ACC112 (cell line): ENCODE measurements at regions not wholly inside any gene's neighbourhood (a gene's known extent, or its start where the extent isn't known, plus 50 kb on each side); places are given as distances from the start of the nearest gene placed in this dataset.

Source experiments
- H2AFZ ChIP-seq: fragments of 200-600 bp; sonication (generic); one replicate; pipeline ENCODE4 v1.6.0; 2017; ENCODE audit warnings: antibody characterized with exemption, low read length; ENCODE audit not compliant: unreplicated experiment
- H3K27ac ChIP-seq: fragments of 200-600 bp; sonication (generic); 2 replicates; pipeline ENCODE4 v1.5.1; 2014; ENCODE audit warnings: low read depth, mild to moderate bottlenecking, antibody characterized with exemption, low read length, moderate library complexity
- H3K27me3 ChIP-seq: fragments of 200-600 bp; sonication (generic); 2 replicates; pipeline ENCODE4 v1.6.1; 2014; ENCODE audit warnings: mild to moderate bottlenecking, antibody characterized with exemption, low read length, moderate library complexity, mixed read lengths; ENCODE audit not compliant: insufficient read depth
- H3K36me3 ChIP-seq: fragments of 200-600 bp; sonication (generic); 2 replicates; pipeline ENCODE4 v1.6.1; 2016; ENCODE audit warnings: mild to moderate bottlenecking, antibody characterized with exemption, low read length, moderate library complexity, mixed read lengths; ENCODE audit not compliant: insufficient read depth
- H3K4me1 ChIP-seq: fragments of 200-600 bp; sonication (generic); one replicate; pipeline ENCODE4 v1.6.1; 2016; ENCODE audit warnings: low read length, mixed read lengths; ENCODE audit not compliant: insufficient read depth, unreplicated experiment, control insufficient read depth
- H3K4me3 ChIP-seq: fragments of 200-600 bp; sonication (generic); 2 replicates; pipeline ENCODE4 v1.5.1; 2014; ENCODE audit warnings: mild to moderate bottlenecking, low read depth, low read length
- H3K79me2 ChIP-seq: fragments of 200-600 bp; sonication (generic); one replicate; pipeline ENCODE4 v1.6.0; 2016; ENCODE audit warnings: low read length; ENCODE audit not compliant: control insufficient read depth, unreplicated experiment, insufficient read depth

DNA sequence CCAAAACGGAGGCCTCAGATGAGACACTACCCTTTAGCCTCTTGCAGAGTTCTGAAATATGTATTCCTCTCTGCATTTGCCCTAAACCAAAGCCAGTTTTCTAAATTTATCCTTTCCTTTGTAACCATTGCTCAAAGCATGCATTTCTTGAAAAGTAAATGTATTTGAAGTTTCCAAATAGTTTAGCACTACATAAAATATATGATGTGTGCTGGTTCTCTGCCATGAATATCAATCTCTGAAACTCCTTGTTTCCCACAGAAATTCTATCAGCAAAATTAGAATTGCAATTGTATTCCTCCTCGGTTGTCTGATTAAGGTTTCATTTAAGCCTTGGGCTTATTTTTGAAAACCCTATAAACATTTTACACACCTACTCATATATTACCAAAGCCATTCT is 137.1 kb upstream of the SYT6 start:
- no peak overlapping the region for H3K27ac ChIP-seq
- H3K79me2 ChIP-seq, result no peaks in the 10 kb centered on the region
- no peak overlapping the region for H3K4me3 ChIP-seq
- H3K4me1 ChIP-seq, result no peaks in the 10 kb centered on the region
- H2AFZ ChIP-seq, result no peak overlapping the region
- H3K27me3 ChIP-seq, result peaks cover 19% of the 10 kb centered on the region
- no peaks in the 10 kb centered on the region for H3K36me3 ChIP-seq

DNA sequence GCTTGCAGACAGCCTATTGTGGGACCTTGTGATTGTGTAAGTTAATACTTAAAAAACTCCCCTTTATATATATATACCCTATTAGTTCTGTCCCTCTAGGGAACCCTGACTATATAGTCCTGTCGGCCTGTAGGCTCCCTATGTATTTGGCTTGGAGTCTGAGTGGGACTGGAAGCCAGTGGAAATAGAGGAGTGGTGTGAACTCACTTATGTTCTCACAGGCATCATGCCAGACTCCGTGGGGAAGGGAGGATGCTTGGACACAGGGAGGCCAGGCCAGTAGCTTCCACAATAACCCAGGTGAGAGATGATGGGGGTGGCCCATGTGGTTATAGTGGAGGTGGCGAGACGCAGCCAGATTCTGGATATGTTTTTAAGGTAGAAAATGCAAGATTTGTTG is 136.7 kb upstream of the SYT6 start:
- Histone ChIP-seq H3K4me1 (no peaks in the 10 kb centered on the region), H3K36me3 (no peaks in the 10 kb centered on the region), H2AFZ (no peak overlapping the region), H3K27ac (no peak overlapping the region), H3K4me3 (no peak overlapping the region), H3K27me3 (peaks cover 17% of the 10 kb centered on the region), H3K79me2 (no peaks in the 10 kb centered on the region)

DNA sequence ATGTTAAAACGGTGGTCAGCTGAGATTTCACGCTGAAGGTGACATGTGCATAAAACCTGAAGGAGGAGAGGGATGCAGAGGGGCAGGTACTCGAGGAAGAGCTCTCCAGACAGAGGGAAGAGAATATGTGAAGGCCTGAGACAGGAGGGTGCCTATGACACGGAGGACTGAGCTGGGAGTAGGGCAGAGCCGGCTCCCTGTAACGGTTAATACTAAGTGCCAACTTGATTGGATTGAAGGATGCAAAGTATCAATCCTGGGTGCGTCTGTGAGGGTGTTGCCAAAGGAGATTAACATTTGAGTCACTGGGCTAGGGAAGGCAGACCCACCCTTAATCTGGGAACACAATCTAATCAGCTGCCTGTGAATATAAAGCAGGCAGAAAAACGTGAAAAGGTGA is 136.2 kb upstream of the SYT6 start:
- Histone ChIP-seq H3K4me1 (no peaks in the 10 kb centered on the region), H3K36me3 (no peaks in the 10 kb centered on the region), H3K27ac (no peak overlapping the region), H3K27me3 (peaks cover 17% of the 10 kb centered on the region), H3K4me3 (no peak overlapping the region), H3K79me2 (no peaks in the 10 kb centered on the region), H2AFZ (no peak overlapping the region)

DNA sequence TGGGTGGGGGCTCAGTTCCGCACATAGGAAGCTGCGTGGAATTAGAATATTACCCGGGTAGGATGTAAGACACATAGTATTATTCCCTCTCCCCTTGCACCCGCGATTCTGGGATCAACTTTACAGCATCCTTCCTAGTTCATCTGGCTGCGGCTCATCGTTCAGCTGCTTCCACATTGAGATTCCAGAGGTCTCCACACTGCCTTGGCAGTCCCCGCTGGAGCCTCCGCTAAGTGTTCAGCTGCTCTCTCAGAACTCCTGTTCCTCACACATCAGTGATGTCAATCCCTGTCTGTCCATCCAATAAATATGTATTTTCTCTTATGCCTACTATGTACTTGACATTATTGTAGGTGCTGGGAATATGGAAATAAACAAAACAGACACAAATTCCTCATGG is 135.6 kb upstream of the SYT6 start:
- Histone ChIP-seq H2AFZ (no peak overlapping the region), H3K4me1 (no peaks in the 10 kb centered on the region), H3K27me3 (peaks cover 23% of the 10 kb centered on the region), H3K27ac (no peak overlapping the region), H3K79me2 (no peaks in the 10 kb centered on the region), H3K4me3 (no peak overlapping the region), H3K36me3 (no peaks in the 10 kb centered on the region)

DNA sequence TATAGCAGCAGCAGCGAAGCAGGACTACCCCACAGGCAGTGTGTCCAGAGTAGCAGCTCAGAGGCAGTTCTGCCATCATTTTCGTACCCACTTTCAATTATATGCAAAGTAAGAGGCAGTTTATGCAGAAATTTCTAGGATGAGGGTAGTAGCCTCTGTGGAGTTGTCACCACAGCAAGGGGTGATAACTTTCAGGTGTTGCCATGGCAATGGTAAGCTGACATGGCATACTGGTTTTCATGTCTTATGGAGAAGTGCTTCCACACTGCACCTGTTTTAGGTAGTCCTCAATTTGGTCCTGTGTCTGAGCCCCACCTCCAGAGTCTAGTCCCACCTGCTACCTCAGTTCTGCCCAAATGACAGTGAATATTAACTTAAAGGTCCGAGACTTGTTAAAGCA is 133.3 kb upstream of the SYT6 start:
- no peak overlapping the region for H2AFZ ChIP-seq
- no peaks in the 10 kb centered on the region for H3K36me3 ChIP-seq
- H3K27ac ChIP-seq, result no peak overlapping the region
- H3K4me1 ChIP-seq, result no peaks in the 10 kb centered on the region
- H3K79me2 ChIP-seq, result no peaks in the 10 kb centered on the region
- no peak overlapping the region for H3K4me3 ChIP-seq
- H3K27me3 ChIP-seq, result peaks cover 33% of the 10 kb centered on the region

DNA sequence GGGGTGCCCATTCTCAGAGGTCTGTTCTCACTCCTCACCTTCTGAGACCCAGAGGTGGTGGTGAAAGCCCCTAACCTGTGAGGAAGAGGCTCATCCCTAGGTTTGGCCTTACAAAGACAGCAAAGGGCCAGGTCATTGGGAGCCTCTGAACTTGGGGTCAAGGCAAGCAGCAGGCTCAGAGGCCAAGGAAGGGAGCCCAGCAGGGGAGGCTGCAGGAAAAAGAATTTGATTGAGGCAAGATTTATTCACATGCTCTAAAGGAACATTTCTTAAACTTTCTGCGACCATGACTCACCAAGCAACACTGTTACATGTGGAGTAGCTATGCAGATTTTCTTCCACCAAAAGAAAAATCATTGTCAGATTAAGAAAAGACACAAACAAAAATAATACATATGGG is 132.5 kb upstream of the SYT6 start:
- Histone ChIP-seq H3K4me1 (no peaks in the 10 kb centered on the region), H3K79me2 (no peaks in the 10 kb centered on the region), H3K27ac (no peak overlapping the region), H3K27me3 (peaks cover 33% of the 10 kb centered on the region), H3K4me3 (no peak overlapping the region), H3K36me3 (no peaks in the 10 kb centered on the region), H2AFZ (no peak overlapping the region)

DNA sequence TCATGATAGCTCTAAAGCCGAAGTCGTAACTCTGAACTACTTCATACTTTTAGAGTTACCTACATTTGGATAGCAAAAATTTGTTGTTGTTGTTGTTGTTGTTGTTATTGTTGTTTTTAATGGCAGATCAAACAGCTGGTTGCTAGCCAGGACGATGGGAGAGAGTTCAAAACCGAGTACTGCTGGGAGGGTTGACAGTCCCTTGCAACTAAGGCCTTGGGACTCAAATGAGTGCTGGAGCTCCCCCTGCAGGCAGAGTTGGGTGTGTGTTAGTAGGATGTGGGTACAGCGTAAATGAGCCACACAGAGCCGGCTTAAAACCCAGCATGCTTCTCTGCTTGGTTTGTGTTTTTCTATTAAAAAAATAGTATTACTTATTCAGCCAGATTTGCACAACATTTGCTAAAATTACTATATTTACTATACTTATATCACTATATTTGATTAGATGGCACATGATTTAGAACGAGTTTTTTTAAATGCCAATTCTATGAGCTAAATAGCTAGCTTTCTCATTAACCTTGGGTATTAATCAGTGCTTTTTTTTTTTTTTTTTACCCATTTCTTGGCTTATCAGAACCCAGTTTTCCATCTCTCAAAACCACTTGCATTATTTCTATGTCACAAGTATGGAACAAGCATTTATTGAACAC is 129.2 kb upstream of the SYT6 start:
- H3K4me3 ChIP-seq, result no peak overlapping the region
- H3K36me3 ChIP-seq, result no peaks in the 10 kb centered on the region
- no peaks in the 10 kb centered on the region for H3K79me2 ChIP-seq
- H3K27ac ChIP-seq, result no peak overlapping the region
- H3K27me3 ChIP-seq, result peaks cover 36% of the 10 kb centered on the region
- H2AFZ ChIP-seq, result no peak overlapping the region
- H3K4me1 ChIP-seq, result no peaks in the 10 kb centered on the region

DNA sequence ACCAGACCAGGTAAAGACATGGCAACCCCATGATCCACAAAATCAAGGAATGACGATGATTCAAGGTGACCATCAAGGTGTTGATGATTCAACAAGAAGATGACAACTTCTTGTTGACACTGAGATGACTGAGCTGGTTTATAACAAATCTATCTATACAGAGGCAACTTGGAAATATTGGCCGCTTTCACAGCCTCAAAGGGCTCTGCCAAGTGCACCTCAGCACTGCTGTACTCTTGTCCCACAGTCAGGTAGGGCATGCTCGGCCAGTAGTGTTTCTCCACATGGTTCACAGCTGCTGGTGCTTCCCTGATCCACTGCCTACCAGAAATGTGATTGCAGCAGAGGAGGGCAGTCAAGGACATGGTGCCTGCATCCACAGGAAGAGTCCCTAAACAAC is 125.2 kb upstream of the SYT6 start:
- Histone ChIP-seq H3K79me2 (no peaks in the 10 kb centered on the region), H3K27ac (no peak overlapping the region), H3K4me1 (no peaks in the 10 kb centered on the region), H2AFZ (no peak overlapping the region), H3K4me3 (no peak overlapping the region), H3K36me3 (no peaks in the 10 kb centered on the region), H3K27me3 (peaks cover 54% of the 10 kb centered on the region)

DNA sequence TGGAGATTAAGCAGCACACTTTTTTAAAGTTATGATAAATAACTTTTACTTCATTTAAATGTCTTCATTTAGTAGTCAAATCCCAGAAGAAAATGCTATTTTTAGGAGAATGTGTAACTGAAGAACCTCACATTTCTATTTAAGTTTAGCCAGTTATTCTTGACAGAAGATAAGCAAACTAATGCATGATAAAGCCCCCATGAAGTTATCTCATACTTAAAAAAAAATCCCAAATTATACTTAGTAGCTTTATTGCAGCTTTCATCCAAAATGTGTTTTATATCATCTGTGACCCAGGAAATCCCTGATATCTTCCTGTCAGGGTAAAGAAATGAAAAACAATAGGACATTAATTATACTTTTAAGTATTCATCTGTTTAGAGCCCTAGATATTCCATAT is 124.8 kb upstream of the SYT6 start:
- Histone ChIP-seq H3K4me3 (no peak overlapping the region), H2AFZ (no peak overlapping the region), H3K27me3 (peaks cover 52% of the 10 kb centered on the region), H3K36me3 (no peaks in the 10 kb centered on the region), H3K79me2 (no peaks in the 10 kb centered on the region), H3K27ac (no peak overlapping the region), H3K4me1 (no peaks in the 10 kb centered on the region)

DNA sequence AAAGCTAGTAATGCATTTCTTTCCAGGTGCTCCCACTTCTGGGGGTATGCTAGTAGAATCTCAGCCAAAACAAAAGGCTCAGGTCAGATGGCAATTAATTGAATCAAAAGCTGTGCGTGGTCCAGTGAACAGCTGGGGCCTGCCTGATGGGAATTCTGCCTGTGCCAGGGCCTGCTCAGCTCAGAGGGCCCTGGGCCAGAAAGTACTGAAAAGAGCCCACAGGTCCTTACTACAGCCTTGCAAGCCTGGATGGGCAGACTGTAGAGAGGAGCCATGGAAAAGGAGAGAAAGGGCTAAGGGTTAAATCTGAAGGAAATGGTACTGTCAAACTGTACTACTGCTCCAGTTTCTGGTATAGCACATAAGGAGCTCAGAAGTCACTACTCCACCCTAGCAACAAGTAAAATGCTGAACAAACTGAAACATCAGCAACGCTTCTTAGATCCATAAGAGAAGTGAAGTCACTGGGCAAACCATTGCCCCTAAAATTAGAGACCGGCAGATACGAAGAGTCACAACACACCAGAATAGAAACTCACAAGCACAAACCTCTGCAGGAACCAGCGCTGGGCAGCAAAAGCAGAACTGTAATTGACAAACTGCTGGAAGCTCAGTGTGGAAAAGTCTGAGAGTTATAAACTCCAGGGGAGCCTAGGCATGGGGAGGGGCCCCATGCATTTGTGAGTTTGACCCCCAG is 121.1 kb upstream of the SYT6 start:
- Histone ChIP-seq H3K4me1 (no peaks in the 10 kb centered on the region), H3K4me3 (no peak overlapping the region), H3K27me3 (peaks cover 84% of the 10 kb centered on the region), H2AFZ (no peak overlapping the region), H3K27ac (no peak overlapping the region), H3K79me2 (no peaks in the 10 kb centered on the region), H3K36me3 (no peaks in the 10 kb centered on the region)

DNA sequence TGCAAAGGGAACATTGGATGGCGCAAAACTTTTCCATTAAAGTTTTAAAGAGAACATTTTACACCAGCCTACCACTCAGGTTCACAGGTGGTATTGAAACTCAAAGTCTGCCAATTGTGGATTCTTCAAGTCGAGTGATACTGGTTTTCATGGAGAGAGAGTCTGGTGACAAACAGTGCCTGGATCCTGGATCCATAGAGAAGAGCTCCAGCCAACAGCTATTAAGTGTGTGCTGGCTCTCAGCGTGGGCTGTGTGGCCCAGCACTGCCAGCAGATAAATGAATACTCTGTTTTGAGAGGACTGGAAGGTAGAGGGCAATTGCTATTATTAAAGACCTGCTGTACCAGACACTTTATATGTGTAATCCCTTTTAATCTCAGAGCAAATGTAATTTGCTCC is 118.9 kb upstream of the SYT6 start:
- H3K36me3 ChIP-seq, result no peaks in the 10 kb centered on the region
- no peak overlapping the region for H3K27ac ChIP-seq
- no peak overlapping the region for H2AFZ ChIP-seq
- H3K4me3 ChIP-seq, result no peak overlapping the region
- H3K27me3 ChIP-seq, result peaks cover 91% of the 10 kb centered on the region
- no peaks in the 10 kb centered on the region for H3K79me2 ChIP-seq
- no peaks in the 10 kb centered on the region for H3K4me1 ChIP-seq
